Trophoblast cell (in vitro differentiated cells and primary cell): ENCODE measurements at regions not wholly inside any gene's neighbourhood (a gene's known extent, or its start where the extent isn't known, plus 50 kb on each side); places are given as distances from the start of the nearest gene placed in this dataset.

Experiments
- DNase-seq, 2 donors: peaks; one replicate each; pipeline ENCODE4 v3.0.0-alpha.2; 2016
- H2AFZ ChIP-seq: 2 replicates; pipeline ENCODE4 v1.6.1; 2013; ENCODE audit warnings: low read length, moderate library complexity, mild to moderate bottlenecking; ENCODE audit not compliant: insufficient read depth, poor library complexity
- H2AK5ac ChIP-seq: 2 replicates; pipeline ENCODE4 v1.6.1; 2013; ENCODE audit warnings: mild to moderate bottlenecking, low read length
- H2BK120ac ChIP-seq: 2 replicates; pipeline ENCODE4 v1.6.1; 2013; ENCODE audit warnings: low read length, mild to moderate bottlenecking, moderate library complexity; ENCODE audit not compliant: insufficient read depth, poor library complexity
- H2BK12ac ChIP-seq: 2 replicates; pipeline ENCODE4 v1.6.1; 2013; ENCODE audit warnings: mild to moderate bottlenecking, low read length, moderate library complexity
- H2BK5ac ChIP-seq: 2 replicates; pipeline ENCODE4 v1.6.1; 2013; ENCODE audit warnings: low read length, low read depth, moderate library complexity, mild to moderate bottlenecking; ENCODE audit not compliant: poor library complexity
- H3K14ac ChIP-seq: 2 replicates; pipeline ENCODE4 v1.6.1; 2013; ENCODE audit warnings: mild to moderate bottlenecking, low read length
- H3K18ac ChIP-seq: 2 replicates; pipeline ENCODE4 v1.6.1; 2013; ENCODE audit warnings: mild to moderate bottlenecking, low read length
- H3K23ac ChIP-seq: 2 replicates; pipeline ENCODE4 v1.6.1; 2013; ENCODE audit warnings: low read length
- H3K27ac ChIP-seq: 2 replicates; pipeline ENCODE4 v1.5.1; 2013; ENCODE audit warnings: low read depth, mild to moderate bottlenecking, inconsistent platforms, low read length, moderate library complexity
- H3K27me3 ChIP-seq: 2 replicates; pipeline ENCODE4 v1.6.1; 2013; ENCODE audit warnings: inconsistent platforms, mild to moderate bottlenecking, low read length, moderate library complexity; ENCODE audit not compliant: insufficient read depth
- H3K36me3 ChIP-seq, 2 experiments: 1 replicate in 1 of 2; 2 replicates in 1 of 2; pipeline ENCODE4 v1.6.1; 2013; ENCODE audit warnings: low read length in 2 of 2, mild to moderate bottlenecking in 2 of 2, moderate library complexity in 1 of 2; ENCODE audit not compliant: insufficient read depth in 2 of 2, control insufficient read depth in 1 of 2
- H3K4ac ChIP-seq: 2 replicates; pipeline ENCODE4 v1.6.1; 2013; ENCODE audit warnings: low read depth, mild to moderate bottlenecking, low read length, moderate library complexity
- H3K4me1 ChIP-seq, 2 experiments: 1 replicate in 1 of 2; 2 replicates in 1 of 2; pipeline ENCODE4 v1.6.1; 2013; ENCODE audit warnings: low read length in 2 of 2, mild to moderate bottlenecking in 2 of 2, moderate library complexity in 1 of 2; ENCODE audit not compliant: insufficient read depth in 2 of 2, control insufficient read depth in 1 of 2
- H3K4me2 ChIP-seq: 2 replicates; pipeline ENCODE4 v1.6.1; 2013; ENCODE audit warnings: inconsistent platforms, mild to moderate bottlenecking, low read length, moderate library complexity
- H3K4me3 ChIP-seq: 2 replicates; pipeline ENCODE4 v1.5.1; 2013; ENCODE audit warnings: mild to moderate bottlenecking, low read depth, low read length, inconsistent platforms
- H3K79me1 ChIP-seq: one replicate; pipeline ENCODE4 v1.6.1; 2013; ENCODE audit warnings: low read length
- H3K79me2 ChIP-seq: 2 replicates; pipeline ENCODE4 v1.6.1; 2013; ENCODE audit warnings: low read length, mild to moderate bottlenecking; ENCODE audit not compliant: control insufficient read depth, insufficient read depth, poor library complexity
- H3K9ac ChIP-seq: 2 replicates; pipeline ENCODE4 v1.6.1; 2013; ENCODE audit warnings: mild to moderate bottlenecking, low read length
- H3K9me3 ChIP-seq: 2 replicates; pipeline ENCODE4 v1.6.1; 2013; ENCODE audit warnings: low read depth, mild to moderate bottlenecking, control low read depth, inconsistent platforms, low read length; ENCODE audit not compliant: insufficient read depth
- H4K12ac ChIP-seq: 2 replicates; pipeline ENCODE4 v1.6.1; 2013; ENCODE audit warnings: low read depth, mild to moderate bottlenecking, low read length, moderate library complexity
- H4K8ac ChIP-seq: 2 replicates; pipeline ENCODE4 v1.6.1; 2013; ENCODE audit warnings: low read depth, mild to moderate bottlenecking, low read length, moderate library complexity
- H4K91ac ChIP-seq: one replicate; pipeline ENCODE4 v1.6.1; 2013; ENCODE audit warnings: low read depth, mild to moderate bottlenecking, low read length, moderate library complexity
- WGBS: extraction: QIAGEN DNeasy Blood & Tissue Kit; methylation state at CpG from one replicate; pipeline ENCODE4 v1.1.7; 2013; ENCODE audit warnings: missing lambda C conversion rate; ENCODE audit not compliant: insufficient read length, insufficient coverage; ENCODE audit errors: extremely low coverage; 5-methylcytosine and 5-hydroxymethylcytosine counted together

DNA sequence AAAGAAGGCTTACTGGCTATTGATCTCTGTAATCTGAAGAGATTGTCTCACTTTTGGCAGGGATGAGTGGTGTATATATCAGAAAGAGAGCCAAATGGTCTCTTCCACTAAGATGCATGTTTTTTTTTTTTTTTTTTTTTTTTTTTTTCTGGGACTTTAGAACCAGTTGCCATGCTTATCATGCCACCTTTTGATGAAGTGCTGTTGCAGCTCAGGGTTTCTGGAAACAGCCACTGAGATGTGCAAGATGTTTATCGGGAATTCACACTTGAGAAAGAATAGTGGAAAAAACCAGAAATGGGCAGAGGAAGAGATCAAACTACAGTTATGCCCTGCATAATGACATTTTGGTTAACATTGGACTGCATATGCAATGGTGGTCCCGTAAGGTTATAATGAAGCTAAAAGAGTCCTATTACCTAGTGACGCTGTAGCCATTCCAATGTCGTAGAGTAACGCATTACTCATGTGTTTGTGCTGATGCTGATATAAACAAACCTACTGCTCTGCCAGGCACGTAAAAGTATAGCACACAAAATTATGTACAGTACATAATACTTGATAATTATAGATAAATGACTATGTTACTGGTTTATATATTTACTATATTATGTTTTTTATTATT lies 121.0 kb downstream of the KLF5 start:
- Histone ChIP-seq H3K4me1 (no peaks in the 10 kb centered on the region), H4K12ac (no peak overlapping the region), H3K18ac (no peak overlapping the region), H3K79me1 (no peaks in the 10 kb centered on the region), H3K79me2 (no peaks in the 10 kb centered on the region), H2BK120ac (no peak overlapping the region), H3K14ac (no peak overlapping the region), H3K23ac (no peak overlapping the region), H2AK5ac (no peak overlapping the region), H2BK5ac (no peak overlapping the region), H4K8ac (no peak overlapping the region), H3K27me3 (no peaks in the 10 kb centered on the region), H3K4ac (no peak overlapping the region), H2AFZ (no peak overlapping the region), H3K27ac (no peak overlapping the region), H3K4me3 (no peak overlapping the region), H3K4me2 (no peak overlapping the region), H4K91ac (no peak overlapping the region), H3K9ac (no peak overlapping the region), H3K36me3 (no peaks in the 10 kb centered on the region), H3K9me3 (no peaks in the 10 kb centered on the region), H2BK12ac (no peak overlapping the region)
- no CpG with 5 or more reads among the region's 6 CpGs for WGBS
- DNase-seq, result peak in 1 of 2 donors; percentile 72

GRCh38 chr13:73177916-73178565 lies 119.2 kb downstream of the KLF5 start:
- Histone ChIP-seq H2BK120ac (no peak overlapping the region), H3K14ac (no peak overlapping the region), H3K27me3 (no peaks in the 10 kb centered on the region), H4K91ac (no peak overlapping the region), H2AK5ac (no peak overlapping the region), H3K79me2 (peaks cover 1% of the 10 kb centered on the region), H3K9ac (no peak overlapping the region), H3K18ac (no peak overlapping the region), H3K4me1 (peaks cover 5 to 8% of the 10 kb centered on the region in 2 experiments), H3K23ac (no peak overlapping the region), H4K8ac (no peak overlapping the region), H3K4ac (no peak overlapping the region), H3K4me3 (no peak overlapping the region), H3K36me3 (no peaks in the 10 kb centered on the region), H3K79me1 (peaks cover 2% of the 10 kb centered on the region), H3K4me2 (no peak overlapping the region), H3K9me3 (no peaks in the 10 kb centered on the region), H3K27ac (no peak overlapping the region), H4K12ac (no peak overlapping the region), H2BK12ac (no peak overlapping the region), H2AFZ (no peak overlapping the region), H2BK5ac (no peak overlapping the region)
- WGBS, result no CpG with 5 or more reads among the region's 3 CpGs
- DNase-seq, result no peak

GRCh38 chr13:73177017-73177416 lies 118.2 kb downstream of the KLF5 start:
- H3K9me3 ChIP-seq, result no peaks in the 10 kb centered on the region
- no peak overlapping the region for H3K9ac ChIP-seq
- H3K4me3 ChIP-seq, result no peak overlapping the region
- H2AK5ac ChIP-seq, result no peak overlapping the region
- H4K91ac ChIP-seq, result no peak overlapping the region
- no peak overlapping the region for H3K14ac ChIP-seq
- peak in 1 of 2 donors; percentile 40 for DNase-seq
- peaks cover 4% of the 10 kb centered on the region for H3K79me1 ChIP-seq
- H2BK120ac ChIP-seq, result no peak overlapping the region
- no peaks in the 10 kb centered on the region for H3K36me3 ChIP-seq
- no CpG with 5 or more reads among the region's 1 CpG for WGBS
- H4K8ac ChIP-seq, result no peak overlapping the region
- H2BK12ac ChIP-seq, result no peak overlapping the region
- H3K4ac ChIP-seq, result no peak overlapping the region
- H3K4me2 ChIP-seq, result no peak overlapping the region
- peaks cover 1% of the 10 kb centered on the region for H3K79me2 ChIP-seq
- no peaks in the 10 kb centered on the region for H3K27me3 ChIP-seq
- H2AFZ ChIP-seq, result no peak overlapping the region
- H2BK5ac ChIP-seq, result no peak overlapping the region
- H3K23ac ChIP-seq, result no peak overlapping the region
- no peak overlapping the region for H3K18ac ChIP-seq
- peaks cover 6 to 10% of the 10 kb centered on the region in 2 experiments for H3K4me1 ChIP-seq
- H4K12ac ChIP-seq, result no peak overlapping the region
- H3K27ac ChIP-seq, result no peak overlapping the region

GRCh38 chr13:73174521-73175010 lies 115.8 kb downstream of the KLF5 start:
- H3K79me1 ChIP-seq, result peaks cover 4% of the 10 kb centered on the region
- no peak overlapping the region for H2AK5ac ChIP-seq
- no peak overlapping the region for H4K8ac ChIP-seq
- H3K36me3 ChIP-seq, result no peaks in the 10 kb centered on the region
- no peak overlapping the region for H3K4me3 ChIP-seq
- no peak overlapping the region for H2BK5ac ChIP-seq
- no peak overlapping the region for H2AFZ ChIP-seq
- H3K9me3 ChIP-seq, result no peaks in the 10 kb centered on the region
- H3K18ac ChIP-seq, result no peak overlapping the region
- H3K27ac ChIP-seq, result no peak overlapping the region
- peak; percentile 48 to 91 for DNase-seq
- H3K9ac ChIP-seq, result no peak overlapping the region
- no peak overlapping the region for H2BK12ac ChIP-seq
- H3K4me2 ChIP-seq, result no peak overlapping the region
- H3K23ac ChIP-seq, result no peak overlapping the region
- no peak overlapping the region for H2BK120ac ChIP-seq
- peaks cover 1% of the 10 kb centered on the region for H3K79me2 ChIP-seq
- H3K27me3 ChIP-seq, result no peaks in the 10 kb centered on the region
- H3K4me1 ChIP-seq, result peaks cover 6 to 15% of the 10 kb centered on the region in 2 experiments
- H4K91ac ChIP-seq, result no peak overlapping the region
- H3K14ac ChIP-seq, result no peak overlapping the region
- H4K12ac ChIP-seq, result no peak overlapping the region
- H3K4ac ChIP-seq, result no peak overlapping the region
